Left ventricle myocardium superior (tissue), 1 donor: ENCODE measurements at regions not wholly inside any gene's neighbourhood (a gene's known extent, or its start where the extent isn't known, plus 50 kb on each side); places are given as distances from the start of the nearest gene placed in this dataset.
"Not testable (repeated sequence)": the region's sequence is repeated elsewhere in the genome, so short reads cannot be mapped to it uniquely, and the experiment has no call there.

Experiments
- ATAC-seq: fragments of 200-7000 bp; cut with Tn5 transposase; one replicate; pipeline ENCODE4 v1.9.1; 2020; ENCODE audit warnings: mild to moderate bottlenecking, moderate library complexity
- DNase-seq: peaks from one replicate; pipeline ENCODE4 v3.0.0-alpha.2; 2020
- intact Hi-C: fragments of 100-400 bp; cut with micrococcal nuclease; formaldehyde crosslinking; loops from one replicate; pipeline ENCODE4 v1.11.0; 2022
- donor health status: DM: no; HTN: yes; CAD: no; lungs with severe emphysema.

DNA sequence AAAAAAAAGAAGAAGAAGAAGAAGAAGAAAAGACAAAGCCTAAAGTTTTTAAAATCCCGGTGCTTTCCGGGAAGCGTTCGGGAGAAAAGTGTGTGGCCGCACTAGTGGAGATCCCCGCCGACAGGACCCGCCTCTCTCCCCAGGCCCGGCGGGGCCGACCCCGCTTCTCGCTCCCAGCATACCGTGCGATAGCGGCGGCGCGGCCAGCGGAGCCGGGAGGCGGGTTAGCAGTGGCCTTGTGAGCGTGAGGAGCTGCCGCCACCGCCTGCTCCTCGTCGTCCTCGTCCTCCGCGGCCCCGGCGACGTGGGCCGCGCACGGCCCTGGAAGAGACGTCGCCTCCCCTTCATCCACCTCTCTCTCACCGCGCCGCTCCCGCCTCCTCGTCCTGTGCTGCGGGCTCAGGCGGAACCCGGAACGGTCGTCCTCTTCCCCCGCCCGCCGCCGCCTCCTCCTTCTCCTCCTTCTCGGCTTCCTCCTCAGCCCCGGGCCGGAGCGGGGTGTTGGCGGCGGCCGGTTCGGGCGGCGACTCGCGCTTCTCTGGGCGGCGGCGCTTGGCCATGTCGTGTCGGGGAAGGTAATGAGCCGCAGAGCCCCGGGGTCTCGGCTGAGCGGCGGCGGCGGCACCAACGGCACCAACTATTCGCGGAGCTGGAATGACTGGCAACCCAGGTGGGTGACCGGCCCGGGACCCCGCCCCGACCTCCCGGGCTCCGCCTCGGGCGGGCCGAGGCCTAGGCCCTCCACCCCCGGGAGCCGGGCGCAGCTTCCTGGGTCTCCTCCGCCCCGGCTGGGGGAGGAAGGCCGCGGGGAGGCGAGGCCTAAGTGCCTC, 62.6 kb upstream of the CDR2 start:
- intact Hi-C loops, result not testable (repeated sequence)
- peak; percentile 89 for DNase-seq
- ATAC-seq, result peak; percentile 96

DNA sequence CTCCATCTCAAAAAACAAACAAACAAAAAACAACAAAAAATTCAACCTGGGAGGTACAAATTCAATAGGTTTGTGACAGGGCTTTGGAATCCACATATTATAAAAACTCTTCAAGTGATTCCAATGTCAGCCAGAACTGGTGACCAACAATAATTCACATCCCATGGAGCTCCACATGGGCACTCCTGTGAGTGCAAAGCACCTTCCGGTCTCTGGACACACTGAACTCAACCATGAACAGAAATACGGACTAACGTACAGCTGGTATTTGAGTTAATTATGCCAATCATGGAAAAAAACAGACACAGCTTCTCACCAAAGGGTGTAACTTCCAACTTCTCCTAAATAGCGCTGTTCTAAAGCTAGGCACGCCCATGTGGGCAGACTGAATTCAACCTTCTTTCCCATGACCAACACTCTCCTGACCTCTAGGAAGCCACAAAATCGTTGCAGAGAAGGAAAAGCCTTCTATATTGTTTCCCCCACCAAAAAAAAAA, 62.0 kb upstream of the CDR2 start:
- ATAC-seq, result peak; percentile 82
- DNase-seq, intact Hi-C loops: not testable (repeated sequence)

DNA sequence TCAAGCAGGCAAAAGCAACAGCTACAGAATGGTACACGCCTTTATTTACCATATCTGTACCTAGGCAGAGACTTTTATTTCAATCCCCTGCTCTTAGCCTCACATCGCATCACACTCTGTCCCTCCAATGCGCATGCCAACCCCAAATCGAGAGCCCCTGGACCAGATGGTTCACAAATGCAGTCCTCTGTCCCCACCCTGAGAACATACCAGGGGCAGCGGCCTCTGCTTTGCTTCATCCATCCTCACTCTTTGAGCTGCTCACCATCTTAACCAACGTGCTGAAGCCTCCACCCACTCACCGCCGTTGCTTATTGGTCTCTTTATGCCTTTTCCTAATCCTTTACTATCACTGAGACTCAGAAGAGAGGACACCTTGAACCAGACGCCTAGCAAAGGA, 56.9 kb upstream of the CDR2 start:
- ATAC-seq, intact Hi-C loops, DNase-seq: not testable (repeated sequence)

DNA sequence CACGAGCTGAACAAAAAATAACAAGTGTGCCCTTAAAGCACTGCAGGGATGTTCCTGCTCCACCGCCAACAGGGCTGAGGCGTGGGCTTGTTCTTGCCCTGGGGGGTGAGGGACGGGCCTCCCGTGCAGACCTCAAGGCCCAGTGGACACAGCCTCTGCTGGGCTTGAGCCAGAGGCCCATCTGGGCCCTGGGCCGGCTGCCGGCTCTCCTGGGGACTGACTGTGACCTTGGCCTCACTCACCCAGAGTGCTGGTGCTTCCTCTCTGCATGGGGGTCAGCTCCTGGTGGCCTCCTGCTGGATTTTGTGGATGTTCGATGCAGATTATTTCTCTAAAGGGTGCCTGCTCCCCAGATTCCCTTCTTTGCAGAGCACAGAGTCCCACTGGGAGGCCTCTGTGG, 54.2 kb upstream of the CDR2 start:
- peak; percentile 49 for DNase-seq
- peak; percentile 26 for ATAC-seq
- intact Hi-C loops, result no loop called here

DNA sequence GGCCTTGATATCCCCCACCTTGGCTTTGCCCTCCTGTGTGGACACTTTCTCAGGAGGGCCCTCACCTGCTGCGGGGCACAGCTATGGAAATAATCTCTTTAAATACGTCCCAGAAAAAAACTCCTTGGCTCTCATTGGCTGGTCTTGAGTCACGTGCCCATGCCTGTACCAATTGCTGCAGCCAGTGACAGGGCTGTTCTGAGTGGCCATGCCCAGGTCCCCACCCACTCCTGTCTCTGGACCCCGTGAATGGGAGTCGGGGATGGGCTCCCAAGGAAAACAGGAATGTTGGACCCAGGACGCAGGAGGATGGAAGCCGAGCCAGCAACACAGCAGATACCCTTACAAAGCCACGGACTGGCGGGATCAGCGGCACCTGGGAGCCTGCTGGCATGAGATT, 53.1 kb upstream of the CDR2 start:
- no peak for DNase-seq
- ATAC-seq, result no peak
- intact Hi-C loops, result no loop called here

DNA sequence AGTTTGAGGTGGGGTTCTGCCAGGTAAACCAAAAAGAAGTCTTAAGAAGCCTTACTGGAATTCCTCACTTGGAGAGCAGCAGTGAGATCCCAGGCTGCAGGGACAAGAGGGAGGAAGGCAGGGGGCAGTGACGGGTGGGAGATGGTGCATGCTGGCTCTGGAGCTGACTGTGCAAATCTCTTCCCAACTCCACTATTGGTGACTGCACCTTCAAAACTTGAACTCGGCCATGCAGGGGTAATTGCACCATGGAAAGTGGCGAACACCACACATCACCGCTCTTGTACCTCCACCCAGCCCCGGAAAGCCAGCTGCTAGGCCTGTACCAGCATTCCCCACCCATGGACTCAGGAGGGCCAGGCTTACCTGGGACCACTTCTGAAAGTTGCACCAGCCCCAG, 51.4 kb upstream of the CDR2 start:
- ATAC-seq (no peak), DNase-seq (no peak)
- intact Hi-C loops, result no loop called here

DNA sequence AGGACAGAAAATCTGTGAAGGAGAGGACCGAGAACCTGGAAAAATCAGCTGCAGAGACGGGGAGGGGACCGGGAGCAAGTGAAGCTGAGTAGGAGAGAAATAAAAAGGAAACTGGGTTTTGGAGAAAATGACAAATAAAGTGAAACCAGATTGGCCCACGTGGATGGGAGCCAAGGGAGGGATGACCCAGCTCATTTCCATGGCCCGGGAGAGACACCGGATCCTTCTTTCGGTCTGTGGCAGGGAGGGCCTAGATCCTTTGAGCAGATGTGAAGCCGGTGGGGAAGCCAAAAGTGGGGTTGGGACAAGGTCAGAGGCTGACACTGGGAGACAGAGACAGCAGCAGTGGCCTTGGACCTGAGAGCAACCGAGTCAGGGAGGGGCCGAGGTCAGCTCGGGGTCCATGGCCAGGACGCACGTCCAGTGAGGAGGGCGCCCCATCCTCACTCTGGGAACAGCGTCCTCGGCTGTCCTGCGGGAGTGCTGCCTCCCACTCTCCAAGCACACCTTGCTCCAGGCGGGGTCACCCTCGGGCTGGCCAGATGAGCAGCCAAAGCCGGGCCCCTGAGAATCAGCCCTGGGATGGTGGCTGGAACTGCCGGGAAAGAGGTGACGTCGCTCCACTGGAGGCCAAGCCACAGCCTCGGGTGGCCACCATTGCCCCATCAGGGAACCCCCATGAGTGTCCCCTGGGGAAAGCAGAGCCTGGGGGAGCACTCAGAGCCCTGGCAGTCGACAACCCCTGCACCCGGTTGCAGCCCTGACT, 50.8 kb upstream of the CDR2 start:
- ATAC-seq (peak; percentile 83), DNase-seq (peak; percentile 68)
- intact Hi-C loops, result no loop called here

DNA sequence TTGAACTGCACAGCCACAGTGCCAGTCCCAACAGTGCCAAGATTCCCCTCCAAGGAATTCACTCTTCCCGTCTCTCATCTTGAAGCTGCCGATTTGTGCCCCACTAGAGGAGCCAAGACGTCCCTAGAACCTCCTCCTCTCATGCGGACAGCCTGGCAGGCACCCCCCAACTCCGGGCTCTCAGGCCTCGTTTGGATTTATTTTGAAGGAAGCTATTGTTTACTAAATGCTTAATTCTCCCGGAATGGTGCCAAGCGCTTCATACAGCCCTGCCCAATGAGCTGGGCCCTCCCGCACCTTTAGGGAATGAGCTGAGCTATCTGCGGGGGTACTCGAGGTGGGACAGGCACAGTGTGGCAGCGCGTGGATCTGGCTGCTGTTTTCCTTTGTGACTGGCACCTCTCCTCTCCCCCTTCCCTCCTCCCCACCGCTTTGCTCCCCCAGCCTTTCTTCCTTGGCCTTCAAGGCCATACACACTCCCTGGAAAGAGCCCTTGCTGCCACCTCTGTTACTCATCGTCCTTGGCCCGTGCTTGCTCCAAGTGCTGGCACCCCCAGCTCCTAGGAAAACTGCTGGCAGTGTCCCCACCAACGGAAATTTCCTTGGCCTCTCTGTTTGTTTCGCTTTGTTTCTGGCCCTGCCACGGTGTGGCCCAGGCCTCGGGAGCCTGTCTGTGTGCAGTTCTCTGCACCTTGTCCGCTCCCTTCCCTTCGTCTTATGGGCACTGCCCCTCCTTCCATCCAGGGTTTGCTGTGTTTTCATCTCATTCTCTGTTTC, 49.9 kb upstream of the CDR2 start:
- intact Hi-C loops, result no loop called here
- peak; percentile 45 for DNase-seq
- peak; percentile 44 for ATAC-seq
